H1 (cell line): ENCODE measurements at regions not wholly inside any gene's neighbourhood (a gene's known extent, or its start where the extent isn't known, plus 50 kb on each side); places are given as distances from the start of the nearest gene placed in this dataset.

Experiments used
- CTCF ChIA-PET: fragments of 300-600 bp; sonication (Branson Sonifier 250); formaldehyde crosslinking; loops from one replicate; lab custom pipeline; 2021; ENCODE audit not compliant: partially characterized antibody; lab: Charles Lee
- POLR2A ChIA-PET: fragments of 300-600 bp; sonication (Branson Sonifier 250); formaldehyde crosslinking; loops from one replicate; lab custom pipeline; 2021; ENCODE audit warnings: inconsistent platforms; ENCODE audit not compliant: partially characterized antibody; lab: Charles Lee
- DNase-seq, 2 experiments: peaks; one replicate each; pipeline versions ENCODE4 v3.0.0 to v3.0.0-alpha.2; 2010 to 2022; ENCODE audit warnings: low spot score in 2 of 2, low read depth in 1 of 2, mixed read lengths in 1 of 2
- FAIRE-seq: peaks from 2 replicates; lab custom pipeline; 2011; peaks lifted over from hg19 to GRCh38; lab: Jason Lieb, UNC
- H2AFZ ChIP-seq: 2 replicates; pipeline ENCODE4 v1.8.1; 2012; ENCODE audit warnings: low read length, inconsistent platforms
- H2AK5ac ChIP-seq: 2 replicates; pipeline ENCODE4 v1.6.1; 2013; ENCODE audit warnings: low read depth, low read length
- H2BK120ac ChIP-seq: replicated peaks from 2 replicates; pipeline ENCODE3; 2013; ENCODE audit warnings: low read depth, low read length, inconsistent platforms
- H2BK12ac ChIP-seq: 2 replicates; pipeline ENCODE4 v1.6.1; 2013; ENCODE audit warnings: low read depth, low read length
- H2BK15ac ChIP-seq: 2 replicates; pipeline ENCODE4 v1.6.1; 2013; ENCODE audit warnings: low read length
- H2BK20ac ChIP-seq: 2 replicates; pipeline ENCODE4 v1.6.1; 2013; ENCODE audit warnings: low read length
- H2BK5ac ChIP-seq: 2 replicates; pipeline ENCODE4 v1.6.1; 2013; ENCODE audit warnings: low read depth, low read length
- H3K14ac ChIP-seq: 2 replicates; pipeline ENCODE4 v1.6.1; 2013; ENCODE audit warnings: inconsistent platforms; ENCODE audit not compliant: insufficient read length
- H3K18ac ChIP-seq: 2 replicates; pipeline ENCODE4 v1.6.1; 2013; ENCODE audit warnings: low read length; ENCODE audit errors: extremely low read depth
- H3K23ac ChIP-seq: 2 replicates; pipeline ENCODE4 v1.6.1; 2013; ENCODE audit warnings: inconsistent platforms; ENCODE audit not compliant: insufficient read length
- H3K23me2 ChIP-seq: 2 replicates; pipeline ENCODE4 v1.6.1; 2013; ENCODE audit warnings: low read depth, low read length
- H3K27ac ChIP-seq: 2 replicates; pipeline ENCODE4 v1.6.1; 2011; ENCODE audit warnings: low read depth, low read length, inconsistent platforms
- H3K27me3 ChIP-seq, 4 experiments: replicated peaks in 1 of 4; 1 replicate in 1 of 4; 2 replicates in 3 of 4; pipeline versions ENCODE4 v1.6.1 to v1.8.1; 2011 to 2013; ENCODE audit warnings: low read length in 3 of 4, mild to moderate bottlenecking in 3 of 4, inconsistent platforms in 2 of 4, mixed read lengths in 2 of 4, moderate library complexity in 1 of 4; ENCODE audit not compliant: control insufficient read depth in 3 of 4, insufficient read depth in 3 of 4; ENCODE audit errors: extremely low read depth in 1 of 4
- H3K36me3 ChIP-seq, 4 experiments: 2 replicates each; pipeline versions ENCODE4 v1.6.1 to v1.8.1; 2011 to 2013; ENCODE audit warnings: mild to moderate bottlenecking in 4 of 4, low read length in 3 of 4, moderate library complexity in 2 of 4, control low read depth in 1 of 4, inconsistent platforms in 1 of 4; ENCODE audit not compliant: insufficient read depth in 4 of 4, control insufficient read depth in 2 of 4
- H3K4ac ChIP-seq: replicated peaks from 2 replicates; pipeline ENCODE3; 2013; ENCODE audit warnings: low read length, low read depth, mixed read lengths, inconsistent platforms; ENCODE audit not compliant: insufficient read length
- H3K4me1 ChIP-seq, 4 experiments: replicated peaks in 1 of 4; 1 replicate in 1 of 4; 2 replicates in 3 of 4; pipeline versions ENCODE4 v1.6.1 to v1.8.1; 2011 to 2013; ENCODE audit warnings: low read length in 3 of 4, inconsistent platforms in 2 of 4, mixed read lengths in 1 of 4; ENCODE audit not compliant: insufficient read depth in 4 of 4, control insufficient read depth in 3 of 4
- H3K4me2 ChIP-seq, 2 experiments: 2 replicates each; pipeline versions ENCODE4 v1.6.1 to v1.8.1; 2011 to 2013; ENCODE audit warnings: low read depth in 2 of 2, low read length in 2 of 2, control low read depth in 1 of 2, inconsistent platforms in 1 of 2, mild to moderate bottlenecking in 1 of 2; ENCODE audit not compliant: insufficient read depth in 1 of 2
- H3K4me3 ChIP-seq, 4 experiments: fragments of 200-600, 300-600 bp in 1 of 4; sonication (generic), shearing (Covaris generic), sonication (Bioruptor Twin) in 1 of 4; 2 replicates each; pipeline versions ENCODE4 v1.5.1 to v1.8.1; 2011 to 2016; ENCODE audit warnings: low read length in 4 of 4, low read depth in 3 of 4, control low read depth in 2 of 4, inconsistent platforms in 2 of 4, mild to moderate bottlenecking in 2 of 4, mixed read lengths in 1 of 4, moderate library complexity in 1 of 4; ENCODE audit not compliant: insufficient read depth in 2 of 4; ENCODE audit errors: extremely low read depth in 1 of 4
- H3K56ac ChIP-seq: replicated peaks from 2 replicates; pipeline ENCODE3; 2013; ENCODE audit warnings: low read depth, mild to moderate bottlenecking, mixed read lengths, low read length, inconsistent platforms; ENCODE audit not compliant: insufficient read length
- H3K79me1 ChIP-seq: 2 replicates; pipeline ENCODE4 v1.6.1; 2013; ENCODE audit warnings: low read depth, low read length, control low read depth
- H3K79me2 ChIP-seq, 2 experiments: 2 replicates each; pipeline versions ENCODE4 v1.6.1 to v1.8.1; 2012 to 2013; ENCODE audit warnings: low read length in 2 of 2, mild to moderate bottlenecking in 2 of 2, inconsistent platforms in 1 of 2; ENCODE audit not compliant: insufficient read depth in 2 of 2, control insufficient read depth in 1 of 2
- H3K9ac ChIP-seq, 4 experiments: replicated peaks in 1 of 4; 1 replicate in 1 of 4; 2 replicates in 3 of 4; pipeline versions ENCODE4 v1.6.1 to v1.8.1; 2011 to 2013; ENCODE audit warnings: low read depth in 3 of 4, low read length in 3 of 4, control low read depth in 2 of 4, mild to moderate bottlenecking in 2 of 4, moderate library complexity in 2 of 4, inconsistent platforms in 1 of 4; ENCODE audit errors: extremely low read depth in 1 of 4
- H3K9me3 ChIP-seq, 2 experiments: 2 replicates each; pipeline versions ENCODE4 v1.6.1 to v1.8.1; 2012 to 2013; ENCODE audit warnings: mild to moderate bottlenecking in 2 of 2, moderate library complexity in 2 of 2, control low read depth in 1 of 2, inconsistent platforms in 1 of 2, low read depth in 1 of 2, low read length in 1 of 2, mixed read lengths in 1 of 2; ENCODE audit not compliant: insufficient read depth in 2 of 2
- H4K20me1 ChIP-seq, 2 experiments: replicated peaks in 1 of 2; 2 replicates each; pipeline versions ENCODE3 to v1.8.1; 2011 to 2013; ENCODE audit warnings: inconsistent platforms in 2 of 2, low read length in 2 of 2, mild to moderate bottlenecking in 1 of 2; ENCODE audit not compliant: insufficient read depth in 2 of 2, control insufficient read depth in 1 of 2
- H4K5ac ChIP-seq: 2 replicates; pipeline ENCODE4 v1.6.1; 2013; ENCODE audit warnings: low read length, low read depth, mixed read lengths, inconsistent platforms; ENCODE audit not compliant: insufficient read length
- H4K8ac ChIP-seq: 2 replicates; pipeline ENCODE4 v1.8.0; 2013; ENCODE audit warnings: mild to moderate bottlenecking, moderate library complexity, low read length, inconsistent platforms; ENCODE audit not compliant: insufficient read depth; ENCODE audit errors: extremely low read depth
- H4K91ac ChIP-seq: replicated peaks from 2 replicates; pipeline ENCODE3; 2013; ENCODE audit warnings: low read length, mixed read lengths, inconsistent platforms; ENCODE audit not compliant: insufficient read length
- CHD1 ChIP-seq: IDR thresholded peaks from 2 replicates; pipeline ENCODE4 v1.6.1; 2012; ENCODE audit warnings: low read depth, low read length, improper control_type of control experiment
- EGR1 ChIP-seq: IDR thresholded peaks from 2 replicates; pipeline ENCODE4 v1.6.1; 2011; ENCODE audit warnings: low read depth, low read length, borderline replicate concordance
- HDAC6 ChIP-seq: IDR thresholded peaks from one replicate; pipeline ENCODE4 v1.7.1; 2012; ENCODE audit warnings: low read depth, mild to moderate bottlenecking, inconsistent platforms, low read length, moderate library complexity
- JUN ChIP-seq: IDR thresholded peaks from 2 replicates; pipeline ENCODE4 v1.6.1; 2011; ENCODE audit warnings: low read depth, mild to moderate bottlenecking, improper control_type of control experiment, low read length
- POLR2A ChIP-seq, 2 experiments: IDR thresholded peaks; 1 replicate in 1 of 2; 2 replicates in 1 of 2; pipeline ENCODE4 v1.6.1; 2011; ENCODE audit warnings: low read depth in 2 of 2, low read length in 2 of 2, mild to moderate bottlenecking in 2 of 2; ENCODE audit errors: control extremely low read depth in 1 of 2
- RAD21 ChIP-seq, 2 experiments: IDR thresholded peaks in 1 of 2; conservative IDR thresholded peaks in 1 of 2; 2 replicates each; pipeline ENCODE4 v1.6.1; 2011; ENCODE audit warnings: low read depth in 2 of 2, low read length in 2 of 2, improper control_type of control experiment in 1 of 2, inconsistent platforms in 1 of 2, mild to moderate bottlenecking in 1 of 2, moderate library complexity in 1 of 2
- RFX5 ChIP-seq: IDR thresholded peaks from 2 replicates; pipeline ENCODE4 v1.6.1; 2011; ENCODE audit warnings: low read depth, low read length, improper control_type of control experiment, borderline replicate concordance
- SP2 ChIP-seq: IDR thresholded peaks from 2 replicates; pipeline ENCODE4 v1.6.1; 2012; ENCODE audit warnings: mild to moderate bottlenecking, low read length, inconsistent platforms
- TCF12 ChIP-seq: IDR thresholded peaks from 2 replicates; pipeline ENCODE4 v1.6.1; 2011; ENCODE audit warnings: low read depth, mild to moderate bottlenecking, low read length
- ZNF274 ChIP-seq: IDR thresholded peaks from 2 replicates; pipeline ENCODE4 v1.7.0; 2012; ENCODE audit warnings: low read length, borderline replicate concordance; ENCODE audit errors: extremely low read depth
- WGBS, 2 experiments: shearing (Covaris generic) in 1 of 2; methylation state at CpG; one replicate each; pipeline versions ENCODE4 v1.1.6 to v1.1.7; 2013 to 2015; ENCODE audit warnings: low lambda C conversion rate in 2 of 2, mixed read lengths in 2 of 2, inconsistent platforms in 1 of 2, low coverage in 1 of 2, missing lambda C conversion rate in 1 of 2; ENCODE audit not compliant: insufficient replicate concordance in 2 of 2, insufficient coverage in 1 of 2, insufficient read length in 1 of 2; ENCODE audit errors: extremely low coverage in 1 of 2, missing lambda C conversion rate in 1 of 2; 5-methylcytosine and 5-hydroxymethylcytosine counted together
- TF ChIP-seq, protein P1 (sequence below), 3 experiments: IDR thresholded peaks; 1 replicate in 2 of 3; 2 replicates in 1 of 3; pipeline versions ENCODE4 v1.5.1 to v1.6.1; 2011; ENCODE audit warnings: low read length in 3 of 3, mild to moderate bottlenecking in 3 of 3, inconsistent platforms in 2 of 3, low read depth in 1 of 3, moderate library complexity in 1 of 3; ENCODE audit not compliant: insufficient read depth in 1 of 3; ENCODE audit errors: control extremely low read depth in 1 of 3
- TF ChIP-seq, protein P2 (sequence below): IDR thresholded peaks from 2 replicates; pipeline ENCODE4 v1.6.1; 2012; ENCODE audit warnings: inconsistent platforms

DNA sequence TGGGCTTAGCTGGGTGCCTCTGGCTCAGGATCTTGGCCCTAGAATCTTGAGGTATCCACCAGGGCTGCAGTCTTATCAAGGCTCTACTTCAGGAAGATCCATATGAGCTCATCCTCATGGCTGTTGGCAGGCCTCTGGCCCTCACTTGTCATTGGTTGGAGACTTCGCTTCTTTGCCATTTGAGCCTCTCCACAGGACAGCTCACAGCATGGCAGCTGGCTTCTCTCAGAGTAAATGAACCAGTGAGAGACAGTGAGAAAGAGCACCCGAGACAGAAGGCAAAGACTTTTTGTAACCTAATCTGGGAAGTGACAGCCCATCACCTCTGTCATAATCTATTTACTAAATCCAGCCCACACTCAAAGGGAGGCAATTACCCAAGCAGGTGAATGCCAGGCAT lies 236.8 kb downstream of the GPAT3 start:
- Histone ChIP-seq H3K79me2 (no peaks in the 10 kb centered on the region), H2BK12ac (no peak overlapping the region), H3K27me3 (no peaks in the 10 kb centered on the region), H2AK5ac (no peak overlapping the region), H3K36me3 (no peaks in the 10 kb centered on the region), H3K4me3 (no peak overlapping the region), H3K56ac (no peak overlapping the region), H3K23ac (no peak overlapping the region), H3K79me1 (no peaks in the 10 kb centered on the region), H3K9ac (no peak overlapping the region), H3K23me2 (no peaks in the 10 kb centered on the region), H2AFZ (no peak overlapping the region), H3K18ac (no peak overlapping the region), H2BK120ac (no peak overlapping the region), H2BK15ac (no peak overlapping the region), H3K4me1 (no peaks in the 10 kb centered on the region; a peak in 1 of 7 replicates), H3K14ac (no peak overlapping the region), H2BK5ac (no peak overlapping the region), H4K5ac (no peak overlapping the region), H3K4me2 (no peak overlapping the region), H3K27ac (no peak overlapping the region), H4K91ac (no peak overlapping the region), H2BK20ac (no peak overlapping the region), H3K4ac (no peak overlapping the region), H3K9me3 (0 out of 4 replicates have a peak, but pooled peaks cover 0 to 2% of the 10 kb centered on the region in 2 experiments), H4K8ac (no peak overlapping the region), H4K20me1 (no peaks in the 10 kb centered on the region)
- ChIA-PET POLR2A (no interaction called here), CTCF (interaction anchor here (1.1 kb wide), 1 partner anchor 15 kb away, joined by 5 read pairs; no protein-coding TSS in a partner anchor)
- WGBS, 2 experiments = 89% methylated on average over 2 of the region's 2 CpGs; no CpG with 5 or more reads in 1 of the 2 experiments
- DNase-seq = no peak
- no peak for FAIRE-seq
- TF ChIP-seq RFX5 = no peak
- no peak for TF ChIP-seq HDAC6
- no peak for TF ChIP-seq CHD1
- no peak for TF ChIP-seq ZNF274
- TF ChIP-seq POLR2A (IDR thresholded peaks at IDR 0.05; ENCODE audit: control extremely low read depth in 1 of 2, low read depth in 2 of 2, low read length in 2 of 2) = no peak
- TF ChIP-seq RAD21 (IDR thresholded peaks at IDR 0.05 in 1 of 2, conservative IDR thresholded peaks at IDR 0.05 in 1 of 2; ENCODE audit: low read depth in 2 of 2, low read length in 2 of 2) = no peak
- TF ChIP-seq SP2 = no peak
- no peak for TF ChIP-seq JUN
- TF ChIP-seq, protein P1, sequence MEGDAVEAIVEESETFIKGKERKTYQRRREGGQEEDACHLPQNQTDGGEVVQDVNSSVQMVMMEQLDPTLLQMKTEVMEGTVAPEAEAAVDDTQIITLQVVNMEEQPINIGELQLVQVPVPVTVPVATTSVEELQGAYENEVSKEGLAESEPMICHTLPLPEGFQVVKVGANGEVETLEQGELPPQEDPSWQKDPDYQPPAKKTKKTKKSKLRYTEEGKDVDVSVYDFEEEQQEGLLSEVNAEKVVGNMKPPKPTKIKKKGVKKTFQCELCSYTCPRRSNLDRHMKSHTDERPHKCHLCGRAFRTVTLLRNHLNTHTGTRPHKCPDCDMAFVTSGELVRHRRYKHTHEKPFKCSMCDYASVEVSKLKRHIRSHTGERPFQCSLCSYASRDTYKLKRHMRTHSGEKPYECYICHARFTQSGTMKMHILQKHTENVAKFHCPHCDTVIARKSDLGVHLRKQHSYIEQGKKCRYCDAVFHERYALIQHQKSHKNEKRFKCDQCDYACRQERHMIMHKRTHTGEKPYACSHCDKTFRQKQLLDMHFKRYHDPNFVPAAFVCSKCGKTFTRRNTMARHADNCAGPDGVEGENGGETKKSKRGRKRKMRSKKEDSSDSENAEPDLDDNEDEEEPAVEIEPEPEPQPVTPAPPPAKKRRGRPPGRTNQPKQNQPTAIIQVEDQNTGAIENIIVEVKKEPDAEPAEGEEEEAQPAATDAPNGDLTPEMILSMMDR (IDR thresholded peaks at IDR 0.05; ENCODE audit: control extremely low read depth in 1 of 3, insufficient read depth in 1 of 3, low read depth in 1 of 3, low read length in 3 of 3) = no peak
- TF ChIP-seq, protein P2, sequence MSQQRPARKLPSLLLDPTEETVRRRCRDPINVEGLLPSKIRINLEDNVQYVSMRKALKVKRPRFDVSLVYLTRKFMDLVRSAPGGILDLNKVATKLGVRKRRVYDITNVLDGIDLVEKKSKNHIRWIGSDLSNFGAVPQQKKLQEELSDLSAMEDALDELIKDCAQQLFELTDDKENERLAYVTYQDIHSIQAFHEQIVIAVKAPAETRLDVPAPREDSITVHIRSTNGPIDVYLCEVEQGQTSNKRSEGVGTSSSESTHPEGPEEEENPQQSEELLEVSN = no peak
- no peak for TF ChIP-seq EGR1
- no peak for TF ChIP-seq TCF12
